Tongue (tissue), 1 donor: ENCODE measurements at regions not wholly inside any gene's neighbourhood (a gene's known extent, or its start where the extent isn't known, plus 50 kb on each side); places are given as distances from the start of the nearest gene placed in this dataset.

Source experiments
- DNase-seq: peaks from one replicate; pipeline ENCODE4 v3.0.0-alpha.2; 2015

DNA sequence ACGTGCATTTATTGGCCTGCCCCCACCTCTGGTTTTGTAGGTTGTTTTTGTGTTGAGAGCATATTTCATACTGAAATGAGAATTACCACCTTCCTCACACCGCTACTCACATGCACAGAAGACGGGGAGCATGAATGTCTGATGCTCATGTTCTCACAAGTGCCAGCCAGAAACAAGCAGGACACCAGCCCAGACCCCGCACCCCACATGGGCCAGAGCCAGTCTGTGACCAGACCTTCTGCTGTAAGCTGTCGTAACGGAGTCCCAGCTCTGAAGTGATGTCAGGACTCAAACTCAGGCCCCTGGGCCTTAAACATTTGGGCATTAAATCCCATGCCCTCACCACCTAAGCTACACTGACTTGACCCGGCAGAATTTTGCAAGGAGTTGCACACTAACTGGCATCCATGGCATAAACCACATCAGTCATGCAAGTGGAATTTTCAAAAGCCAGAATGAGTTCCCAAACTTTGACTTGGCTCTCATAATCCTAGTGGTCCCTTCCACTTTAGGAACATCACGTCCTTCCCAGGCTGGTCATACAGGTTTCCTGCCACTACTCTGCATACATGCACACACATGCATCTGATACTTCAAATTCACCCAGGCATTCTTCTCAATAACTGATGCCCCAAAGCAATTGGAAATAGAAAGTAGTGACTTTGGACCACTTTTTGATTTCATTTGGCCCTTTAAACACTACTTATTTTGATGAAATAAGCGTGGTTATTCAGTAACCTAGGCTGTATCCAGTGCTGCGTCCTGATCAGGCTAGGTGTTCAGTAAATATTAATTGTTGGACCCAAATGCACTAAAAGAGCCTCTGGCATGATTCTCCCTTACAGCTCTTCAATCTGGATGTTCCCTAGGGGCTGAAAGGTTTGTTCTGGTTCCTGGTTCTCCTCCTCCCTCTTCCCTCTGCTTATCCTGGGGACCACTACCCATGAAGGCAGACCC lies 223.1 kb upstream of the ID2 start:
- DNase-seq, result no peak

DNA sequence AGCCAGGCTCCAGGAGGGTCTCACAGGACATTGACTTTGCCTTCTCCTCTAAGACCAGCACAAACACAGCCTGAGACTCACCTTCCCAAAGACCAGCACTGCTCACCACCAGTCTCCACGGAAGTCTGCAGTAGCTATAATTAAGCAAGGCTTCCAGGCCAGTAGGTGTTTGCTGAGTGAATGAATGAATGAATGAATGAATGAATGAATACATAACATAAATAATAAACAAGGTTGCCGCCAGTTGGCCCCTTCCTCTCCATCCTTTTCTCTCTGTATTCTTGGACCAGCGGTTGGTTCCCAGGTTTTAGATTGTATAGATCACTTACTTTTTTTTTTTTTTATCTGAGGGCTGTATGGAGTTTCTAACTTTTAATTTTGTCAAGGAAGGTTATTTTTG lies 222.4 kb upstream of the ID2 start:
- DNase-seq, result no peak

DNA sequence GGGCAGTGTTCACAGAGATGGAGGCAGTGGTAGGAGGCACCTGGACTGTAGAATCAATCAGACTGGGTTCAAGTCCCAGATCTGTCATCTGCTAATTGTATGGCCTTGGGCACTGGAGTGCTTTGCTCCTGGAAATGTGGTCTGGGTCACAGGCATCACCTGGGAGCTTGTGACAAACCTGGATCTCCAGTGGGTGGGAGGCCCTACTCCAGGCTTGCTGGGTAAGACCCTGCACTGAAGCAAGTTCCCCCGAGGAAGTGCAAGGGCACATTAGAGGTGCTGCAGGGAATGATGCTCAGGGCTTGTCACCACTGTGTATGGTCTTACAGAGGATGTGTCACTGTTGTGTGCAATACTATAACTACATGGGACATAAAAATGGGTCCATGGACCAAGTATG lies 220.5 kb upstream of the ID2 start:
- DNase-seq, result no peak

DNA sequence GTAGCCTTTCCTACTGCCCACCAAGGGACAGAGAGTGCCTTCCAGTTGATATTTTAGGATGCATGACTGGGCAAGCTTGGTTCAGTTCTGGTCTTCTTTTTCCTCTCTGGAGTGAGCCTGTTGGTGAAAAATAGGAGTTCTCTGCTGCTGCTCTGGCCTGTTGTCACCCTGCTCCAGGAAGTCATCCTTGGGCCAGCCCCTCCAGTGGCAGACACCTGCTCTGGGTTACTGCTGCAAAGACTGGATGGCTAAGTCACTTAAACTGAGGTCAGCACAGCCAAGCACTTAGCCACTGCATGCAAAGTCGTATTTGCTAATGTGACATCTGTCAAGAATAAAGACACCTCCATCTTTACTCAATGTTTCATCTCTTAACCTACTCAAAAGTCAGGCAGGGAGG lies 219.6 kb upstream of the ID2 start:
- DNase-seq, result no peak

DNA sequence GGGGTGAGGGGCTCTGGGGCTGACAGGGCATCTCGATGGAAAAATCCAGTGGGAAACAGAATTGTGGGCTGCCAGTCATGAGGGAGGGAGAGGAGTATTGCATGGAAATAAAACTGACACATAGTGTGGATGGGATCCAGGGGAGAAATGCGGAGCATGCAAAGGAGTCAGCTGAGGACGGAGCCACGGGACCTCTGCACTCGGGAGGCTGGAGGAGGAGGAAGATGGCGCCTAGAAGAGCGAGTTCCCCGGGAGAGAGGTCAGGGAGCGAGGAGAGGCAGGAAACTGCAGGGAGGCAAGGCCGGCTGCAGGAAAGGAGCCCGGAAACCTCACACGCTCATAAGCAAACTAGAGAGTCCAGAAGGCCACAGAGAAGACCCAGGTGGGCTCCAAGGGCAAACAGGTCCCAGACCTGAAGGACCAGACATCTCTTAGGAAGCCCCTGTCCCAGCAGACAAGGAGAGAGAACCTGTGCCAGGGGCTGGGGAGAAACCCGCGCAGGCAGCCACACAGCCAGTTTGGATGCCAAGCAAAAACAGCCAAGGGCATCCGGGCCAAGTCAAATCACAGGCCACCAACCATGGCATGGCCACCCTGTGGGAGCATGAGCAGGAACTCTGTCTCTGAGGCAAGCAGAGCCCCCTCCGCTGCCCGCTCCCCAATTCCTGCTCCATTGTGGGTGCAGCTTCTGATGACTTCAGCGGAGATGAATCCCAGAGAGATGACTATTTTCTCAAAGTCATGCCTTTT lies 218.8 kb upstream of the ID2 start:
- DNase-seq, result no peak

DNA sequence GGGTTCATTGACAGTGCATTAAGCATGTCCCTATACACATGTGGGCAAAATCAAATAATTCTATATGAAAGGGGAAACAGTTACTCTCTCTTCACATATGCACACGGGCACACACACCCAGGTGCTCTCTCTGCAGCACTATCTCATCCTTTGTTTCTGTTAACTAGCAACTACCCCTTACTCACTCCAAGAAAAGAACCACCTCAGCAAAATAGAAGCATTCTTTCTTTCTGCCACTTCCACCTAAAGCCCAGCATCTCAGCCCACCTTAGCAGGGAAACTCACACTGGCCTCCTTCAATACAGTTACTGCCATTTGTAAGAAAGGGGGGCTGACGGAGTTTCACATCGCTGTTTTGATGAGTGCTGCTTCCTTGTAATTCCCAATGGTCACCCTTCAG lies 216.3 kb upstream of the ID2 start:
- no peak for DNase-seq

DNA sequence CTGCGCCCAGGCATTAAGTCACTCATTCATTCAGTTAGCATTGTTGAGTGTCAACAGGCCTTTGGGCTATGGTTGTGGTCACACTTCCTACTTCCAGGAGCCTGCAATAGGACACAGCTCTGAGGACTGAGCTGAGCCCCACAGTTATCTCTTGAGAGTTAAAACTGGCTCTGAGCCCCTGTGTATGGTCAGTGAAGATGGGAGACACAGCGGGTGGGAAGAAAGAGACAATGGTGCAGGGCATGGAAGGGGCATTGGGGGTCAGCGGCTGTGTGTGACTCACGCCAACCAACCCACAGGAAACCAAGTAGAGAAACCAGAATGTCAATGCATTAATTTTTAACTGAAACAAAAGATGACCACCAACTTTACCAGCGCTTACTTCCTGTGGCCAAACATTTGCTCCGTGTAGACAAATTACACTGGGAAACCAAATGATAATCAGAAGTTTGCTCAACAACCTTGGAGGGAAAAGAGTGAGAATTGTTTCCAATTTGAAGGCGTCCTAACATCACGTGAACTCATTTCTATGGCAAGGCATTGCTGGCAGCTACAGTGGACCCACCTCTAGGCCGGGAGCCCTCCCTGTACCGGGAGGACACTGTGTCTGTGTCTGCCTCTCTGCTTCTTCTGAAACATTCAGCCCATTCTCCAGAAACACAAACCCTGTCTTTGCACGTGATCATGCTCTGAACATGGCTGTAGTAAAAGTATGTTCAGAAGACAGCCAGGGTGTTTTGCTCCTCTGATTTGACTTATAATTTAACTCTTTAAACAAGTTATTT lies 212.0 kb upstream of the ID2 start:
- DNase-seq, result no peak

DNA sequence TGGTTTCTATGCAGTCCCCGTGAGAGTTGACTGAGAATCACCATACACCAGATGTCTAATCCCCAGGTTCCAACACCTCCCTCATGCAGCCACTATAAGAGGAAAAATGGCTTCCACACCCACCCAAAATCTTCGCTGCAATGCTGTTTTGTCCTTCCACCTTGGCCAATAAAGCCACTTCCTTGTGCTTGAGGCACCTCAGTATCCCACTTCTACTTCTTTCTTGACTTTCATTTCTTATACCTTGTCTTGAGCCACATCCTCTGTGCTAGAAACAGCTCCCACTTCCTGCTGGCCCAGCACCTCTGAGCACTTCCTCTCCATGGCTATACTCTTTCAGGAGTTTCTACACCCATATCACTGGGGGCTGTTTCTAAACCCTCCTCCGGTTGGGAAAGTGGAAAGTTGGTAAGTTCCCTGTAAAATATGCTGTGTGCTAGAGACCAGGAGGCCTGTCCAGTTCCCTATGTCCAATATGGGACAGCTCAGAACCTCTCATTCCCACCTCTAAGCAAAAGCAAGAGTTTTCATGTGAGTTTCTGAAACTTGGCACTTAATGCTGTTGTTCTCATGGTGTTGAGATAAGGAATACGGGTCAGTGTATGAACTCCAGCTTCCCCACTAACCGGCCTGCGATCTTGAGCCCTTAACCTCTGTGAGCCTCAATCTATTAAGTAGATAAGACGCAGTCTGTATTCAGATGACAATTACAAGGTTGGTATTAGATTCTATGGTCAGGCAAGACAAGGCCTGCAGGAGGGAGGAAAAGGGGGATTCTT lies 209.1 kb upstream of the ID2 start:
- no peak for DNase-seq

DNA sequence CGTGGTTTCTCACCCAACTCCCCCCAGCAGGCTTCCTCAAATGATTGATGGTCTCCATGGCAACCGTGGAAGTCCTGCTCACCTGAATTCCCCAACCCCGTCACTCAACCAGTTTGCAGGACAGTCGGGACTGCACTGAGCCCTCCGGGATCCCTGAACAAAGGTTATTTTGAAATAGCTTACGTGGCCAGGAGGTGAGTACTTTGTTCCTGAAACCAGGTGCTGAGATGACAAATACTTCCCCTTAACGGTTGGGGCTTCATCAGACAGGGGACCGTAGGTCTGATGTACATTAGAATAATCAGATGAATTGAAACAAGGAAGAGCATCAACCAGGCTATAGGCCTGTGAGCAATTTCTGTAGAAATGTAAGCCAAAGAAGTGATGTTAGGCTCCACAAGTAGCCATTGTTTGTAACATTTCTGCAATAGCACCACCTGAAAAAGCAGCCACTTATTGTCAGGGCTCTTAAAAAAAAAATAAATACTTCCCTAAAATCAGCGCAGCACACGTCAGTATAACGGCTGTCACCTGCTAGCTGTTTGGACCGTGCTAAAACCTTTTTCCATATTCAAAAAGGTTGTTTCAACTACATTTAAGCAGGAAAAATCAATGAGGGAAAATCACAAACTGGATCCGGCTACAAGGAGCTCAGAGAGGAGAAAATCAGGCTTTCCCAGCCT lies 206.4 kb upstream of the ID2 start:
- no peak for DNase-seq

DNA sequence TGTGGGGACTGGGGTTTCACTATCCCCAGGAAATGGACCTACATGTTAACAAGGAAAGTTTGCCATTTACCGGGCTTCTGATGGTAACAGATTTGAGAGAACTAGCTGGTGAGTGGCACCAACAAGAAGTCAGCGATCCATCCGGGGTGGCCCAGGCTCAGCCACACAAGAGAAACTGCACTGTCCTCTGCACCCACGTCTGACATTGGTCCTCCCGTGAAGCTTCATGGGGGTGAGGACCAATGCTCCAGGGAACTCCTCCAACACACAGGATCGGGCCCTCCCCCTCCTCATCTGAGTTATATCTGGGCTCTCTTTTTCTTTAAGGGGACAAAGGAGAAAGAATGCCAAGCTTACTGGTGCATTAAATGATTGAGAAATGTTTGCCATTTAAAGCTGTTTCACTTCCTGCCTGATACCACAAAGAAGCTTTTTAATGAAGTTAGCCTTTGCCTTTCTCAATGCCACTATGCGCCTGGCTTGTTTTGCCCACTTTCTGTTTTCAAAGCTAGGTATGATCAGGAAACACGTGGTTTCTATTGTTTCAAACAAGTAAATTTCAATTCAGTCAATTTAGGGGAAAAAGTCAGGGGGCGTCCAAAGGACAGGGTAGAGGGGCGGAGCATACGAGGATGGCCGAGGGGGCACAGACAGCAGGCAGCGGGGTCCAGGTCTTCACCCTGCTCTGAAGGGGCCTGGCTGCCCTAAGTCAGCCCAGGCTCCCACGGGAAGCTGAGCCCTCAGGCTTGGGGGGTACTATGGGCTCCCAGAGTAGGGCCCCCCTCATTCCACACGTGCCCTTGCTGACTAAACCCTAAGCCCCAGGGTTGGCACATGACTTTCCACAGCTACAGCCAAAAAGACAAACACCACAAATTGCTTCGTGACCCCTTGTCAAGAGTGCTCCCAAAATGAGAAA lies 204.0 kb upstream of the ID2 start:
- no peak for DNase-seq

DNA sequence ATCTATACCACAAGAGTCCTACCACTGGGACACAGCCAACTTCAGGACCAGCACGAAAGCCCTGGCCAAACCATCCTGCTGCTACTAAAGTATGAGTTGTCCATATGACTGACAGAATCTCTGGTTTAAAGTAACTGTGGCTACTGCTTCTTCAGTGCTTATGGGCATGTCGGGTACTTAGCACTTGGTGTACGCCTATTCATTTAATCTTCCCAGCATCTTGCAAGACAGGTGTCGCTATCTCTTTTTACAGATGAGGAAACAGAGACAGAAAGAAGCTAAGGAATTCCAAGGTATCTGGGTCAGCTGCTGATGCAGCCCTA lies 203.4 kb upstream of the ID2 start:
- DNase-seq, result no peak

DNA sequence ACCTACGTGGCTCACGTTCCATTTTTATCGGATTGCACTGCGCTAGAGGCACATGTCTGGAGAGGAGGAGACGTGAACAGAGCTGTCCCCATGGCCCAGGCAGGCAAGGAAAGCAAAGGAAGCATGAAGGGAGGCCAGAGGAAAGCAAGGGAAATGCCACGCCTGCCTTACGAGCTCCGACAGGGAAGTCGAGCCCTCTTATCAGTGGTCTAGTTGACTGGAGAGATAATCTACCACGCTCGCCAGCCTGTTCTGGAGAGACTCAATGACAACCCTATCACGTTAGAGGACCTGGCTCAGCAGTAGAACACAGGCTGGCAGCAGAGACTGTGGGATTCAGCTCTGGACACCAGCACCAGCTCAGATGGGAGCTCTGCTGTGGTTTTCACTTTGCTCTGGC lies 202.6 kb upstream of the ID2 start:
- no peak for DNase-seq

DNA sequence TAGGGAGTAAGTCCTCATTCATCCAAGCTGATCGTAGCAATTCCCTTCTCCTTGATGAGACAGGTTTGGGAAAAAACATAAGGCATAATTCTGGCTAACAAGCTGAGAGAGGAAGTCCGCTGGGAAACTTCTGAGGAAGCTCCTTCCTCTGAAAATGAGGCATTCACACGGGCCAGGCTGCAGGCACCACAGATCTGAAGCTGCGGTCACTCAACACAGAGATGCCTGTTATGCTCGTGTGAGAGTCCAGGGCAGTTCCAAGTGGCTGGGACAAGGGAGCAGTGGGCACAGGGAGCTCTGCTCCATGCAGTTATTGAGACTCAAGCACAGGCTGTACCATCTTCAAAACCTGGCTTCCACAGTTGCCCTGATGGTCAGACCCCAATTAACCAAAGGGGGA lies 200.9 kb upstream of the ID2 start:
- DNase-seq, result no peak

DNA sequence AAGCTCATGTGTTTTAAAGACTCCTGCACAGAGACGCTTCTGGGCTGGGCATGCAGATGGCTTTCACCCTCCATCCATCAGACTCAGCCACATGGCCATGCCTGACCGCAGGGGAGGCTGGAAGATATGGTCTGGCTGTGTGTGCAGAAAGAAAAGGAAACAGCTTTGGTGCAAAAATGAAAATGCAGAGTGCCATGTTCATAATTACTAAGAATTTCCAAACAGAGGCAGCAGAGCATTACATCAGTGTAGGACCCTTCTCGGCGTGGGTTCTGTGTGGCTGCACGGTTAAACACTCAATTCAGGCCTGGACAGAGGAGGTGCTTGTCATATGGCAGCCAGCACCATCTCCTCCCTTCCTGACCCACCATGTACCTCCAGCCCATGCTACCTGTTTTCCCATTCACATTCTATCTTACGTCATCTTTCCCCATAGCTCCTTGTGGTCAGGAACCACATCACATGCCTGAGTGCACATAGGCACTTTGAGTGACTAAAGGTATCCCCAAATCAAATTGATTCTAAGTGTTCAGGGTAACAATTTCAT lies 200.3 kb upstream of the ID2 start:
- no peak for DNase-seq

DNA sequence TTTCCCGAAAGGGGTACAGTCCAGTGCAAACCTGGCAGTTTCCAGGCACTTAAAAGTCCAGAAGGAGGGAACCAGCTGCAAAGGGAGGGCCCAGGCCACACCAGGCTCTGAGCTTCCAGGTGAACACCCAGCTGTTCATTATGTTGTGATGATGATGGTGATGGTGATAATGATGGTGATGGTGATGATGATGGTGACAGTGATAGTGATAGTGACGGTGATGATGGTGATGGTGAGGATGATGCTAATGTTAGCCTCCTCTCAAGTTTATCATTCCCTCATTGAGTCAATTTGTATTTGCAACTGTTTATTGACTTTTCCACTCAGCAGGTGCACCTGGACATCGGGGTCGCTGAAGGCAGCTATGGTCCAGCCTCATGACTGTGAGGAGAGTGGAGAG lies 199.4 kb upstream of the ID2 start:
- DNase-seq, result no peak

DNA sequence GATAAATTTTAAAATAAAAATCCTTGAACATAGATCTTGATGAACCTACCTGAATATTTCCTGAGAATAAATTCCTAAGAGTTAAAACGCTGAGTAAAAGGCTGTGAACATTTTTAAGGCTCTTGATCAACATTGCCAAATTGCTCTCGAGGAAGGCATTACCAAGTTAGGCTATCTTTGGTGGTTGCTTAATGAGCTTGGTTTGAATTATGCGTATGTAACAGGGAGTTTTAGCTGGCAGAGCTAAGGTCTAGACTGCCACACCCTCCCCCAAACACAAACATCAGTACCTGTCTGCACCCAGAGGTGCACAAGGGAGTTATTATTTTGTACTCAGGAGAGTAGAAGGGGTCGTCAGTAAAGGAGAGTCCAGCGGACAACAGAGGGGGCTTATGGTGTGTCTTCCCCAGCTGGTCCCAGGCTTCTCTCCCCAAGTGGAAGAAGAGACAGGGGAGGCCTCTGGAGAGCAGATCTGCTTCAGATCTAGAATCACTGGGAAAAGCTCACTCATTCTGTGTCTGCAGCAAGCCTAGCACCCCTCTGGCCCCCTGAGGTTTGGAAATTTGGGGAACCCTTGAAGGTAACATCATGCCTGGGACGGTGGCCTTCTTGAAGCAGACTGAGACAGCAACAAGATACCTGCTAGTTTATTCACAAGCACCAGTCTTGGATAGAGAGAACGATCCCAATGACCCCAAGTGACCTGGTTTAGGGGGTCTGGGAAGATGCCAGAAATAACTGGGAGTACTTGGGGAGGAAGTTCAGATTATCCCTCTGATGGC lies 197.2 kb upstream of the ID2 start:
- DNase-seq, result no peak

DNA sequence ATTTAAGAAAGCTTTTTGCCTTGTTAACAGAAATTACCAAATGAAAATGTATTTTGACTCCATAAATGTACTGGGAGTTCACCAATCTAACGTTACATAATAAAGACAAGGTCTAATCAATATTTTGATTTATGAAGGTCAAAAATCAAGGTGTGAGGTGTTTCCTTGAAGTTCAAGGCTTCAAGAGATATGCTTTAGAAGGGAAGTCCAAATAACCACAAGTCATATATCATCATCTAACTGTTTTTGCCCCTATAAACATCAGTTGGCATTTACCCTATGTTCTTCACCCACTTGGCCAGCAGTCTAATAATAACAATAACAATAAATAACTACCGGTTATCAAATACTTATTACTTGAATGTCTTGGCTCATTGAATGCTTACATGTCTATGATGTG lies 196.1 kb upstream of the ID2 start:
- no peak for DNase-seq

DNA sequence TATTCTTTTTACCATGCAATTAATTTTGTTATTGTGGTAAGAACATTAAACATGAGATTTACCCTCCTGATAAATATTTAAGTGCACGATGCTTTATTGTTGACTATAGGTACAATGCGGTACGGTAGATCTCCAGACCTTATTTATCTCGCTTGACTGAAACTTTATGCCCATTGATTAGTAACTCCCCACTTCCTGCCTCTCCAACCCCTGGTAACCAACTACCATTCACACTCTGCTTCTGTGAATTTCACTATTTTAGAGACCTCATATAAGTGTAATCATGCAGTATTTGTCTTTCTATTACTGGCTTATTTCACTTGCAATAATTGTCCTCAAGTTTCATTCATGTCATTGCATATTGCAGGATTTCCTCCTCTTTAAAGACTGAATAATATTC lies 195.7 kb upstream of the ID2 start:
- no peak for DNase-seq

DNA sequence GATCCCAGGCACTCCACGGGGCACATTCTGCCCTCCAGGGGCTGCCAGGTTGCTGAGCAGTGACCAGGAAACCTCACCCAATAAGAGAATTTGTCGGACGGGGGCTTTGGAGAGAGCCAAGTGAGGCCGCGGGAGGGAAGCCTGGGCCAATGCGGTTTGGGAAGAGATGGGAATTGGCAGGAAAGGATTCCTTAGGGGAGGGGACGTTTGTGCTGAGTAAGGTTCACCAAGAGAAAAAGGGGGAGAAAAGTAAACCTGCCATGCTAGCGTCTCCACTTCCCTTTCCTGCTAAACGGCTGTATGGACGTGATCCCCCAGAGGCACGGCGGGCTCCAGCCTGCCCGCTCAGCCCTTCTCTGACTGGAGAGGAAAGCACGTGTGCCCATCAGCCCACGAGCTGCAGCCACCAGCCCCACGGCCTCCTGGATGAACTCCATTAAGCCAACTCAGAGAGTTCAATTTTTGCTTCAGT lies 194.4 kb upstream of the ID2 start:
- peak; percentile 33 for DNase-seq
